GM23338 (cell line): ENCODE measurements at regions not wholly inside any gene's neighbourhood (a gene's known extent, or its start where the extent isn't known, plus 50 kb on each side); places are given as distances from the start of the nearest gene placed in this dataset.
"Not testable (repeated sequence)": the region's sequence is repeated elsewhere in the genome, so short reads cannot be mapped to it uniquely, and the experiment has no call there.

ENCODE experiments used
- CREB1 ChIP-seq: fragments of 250-450 bp; sonication (Bioruptor Pico); IDR thresholded peaks from 2 replicates; pipeline ENCODE4 v1.5.0; 2020; ENCODE audit warnings: low read depth, mild to moderate bottlenecking, moderate library complexity
- CTCF ChIP-seq, 2 experiments: fragments of 200-600 bp in 1 of 2; sonication (generic) in 1 of 2; conservative IDR thresholded peaks; 2 replicates each; pipeline versions ENCODE4 v1.5.1 to v1.6.1; 2016 to 2017; ENCODE audit warnings: antibody characterized with exemption in 2 of 2, low read depth in 2 of 2, mild to moderate bottlenecking in 2 of 2, moderate library complexity in 1 of 2
- EZH2 ChIP-seq: fragments of 200-600 bp; sonication (generic); IDR thresholded peaks from one replicate; pipeline ENCODE4 v1.8.0; 2017; ENCODE audit warnings: antibody characterized with exemption, mild to moderate bottlenecking, low read depth; ENCODE audit not compliant: unreplicated experiment
- EZH2phosphoT487 ChIP-seq: fragments of 200-600 bp; sonication (generic); IDR thresholded peaks from one replicate; pipeline ENCODE4 v1.8.1; 2018; ENCODE audit warnings: antibody characterized with exemption; ENCODE audit not compliant: unreplicated experiment
- POLR2AphosphoS5 ChIP-seq: IDR thresholded peaks from 2 replicates; pipeline ENCODE4 v1.6.1; 2016; ENCODE audit warnings: antibody characterized with exemption, low read depth
- TF ChIP-seq, protein P1 (sequence below): IDR thresholded peaks from one replicate; pipeline ENCODE4 v1.6.1; 2018; ENCODE audit warnings: antibody characterized with exemption; ENCODE audit not compliant: unreplicated experiment

GRCh38 chr10:46845640-46846039 is 65.6 kb upstream of the PTPN20 start:
- not testable (repeated sequence) for TF ChIP-seq CTCF (conservative IDR thresholded peaks at IDR 0.05; ENCODE audit: low read depth in 2 of 2); EZH2phosphoT487; POLR2AphosphoS5; CREB1 (CRISPR knock-in tag); EZH2
- TF ChIP-seq, protein P1, sequence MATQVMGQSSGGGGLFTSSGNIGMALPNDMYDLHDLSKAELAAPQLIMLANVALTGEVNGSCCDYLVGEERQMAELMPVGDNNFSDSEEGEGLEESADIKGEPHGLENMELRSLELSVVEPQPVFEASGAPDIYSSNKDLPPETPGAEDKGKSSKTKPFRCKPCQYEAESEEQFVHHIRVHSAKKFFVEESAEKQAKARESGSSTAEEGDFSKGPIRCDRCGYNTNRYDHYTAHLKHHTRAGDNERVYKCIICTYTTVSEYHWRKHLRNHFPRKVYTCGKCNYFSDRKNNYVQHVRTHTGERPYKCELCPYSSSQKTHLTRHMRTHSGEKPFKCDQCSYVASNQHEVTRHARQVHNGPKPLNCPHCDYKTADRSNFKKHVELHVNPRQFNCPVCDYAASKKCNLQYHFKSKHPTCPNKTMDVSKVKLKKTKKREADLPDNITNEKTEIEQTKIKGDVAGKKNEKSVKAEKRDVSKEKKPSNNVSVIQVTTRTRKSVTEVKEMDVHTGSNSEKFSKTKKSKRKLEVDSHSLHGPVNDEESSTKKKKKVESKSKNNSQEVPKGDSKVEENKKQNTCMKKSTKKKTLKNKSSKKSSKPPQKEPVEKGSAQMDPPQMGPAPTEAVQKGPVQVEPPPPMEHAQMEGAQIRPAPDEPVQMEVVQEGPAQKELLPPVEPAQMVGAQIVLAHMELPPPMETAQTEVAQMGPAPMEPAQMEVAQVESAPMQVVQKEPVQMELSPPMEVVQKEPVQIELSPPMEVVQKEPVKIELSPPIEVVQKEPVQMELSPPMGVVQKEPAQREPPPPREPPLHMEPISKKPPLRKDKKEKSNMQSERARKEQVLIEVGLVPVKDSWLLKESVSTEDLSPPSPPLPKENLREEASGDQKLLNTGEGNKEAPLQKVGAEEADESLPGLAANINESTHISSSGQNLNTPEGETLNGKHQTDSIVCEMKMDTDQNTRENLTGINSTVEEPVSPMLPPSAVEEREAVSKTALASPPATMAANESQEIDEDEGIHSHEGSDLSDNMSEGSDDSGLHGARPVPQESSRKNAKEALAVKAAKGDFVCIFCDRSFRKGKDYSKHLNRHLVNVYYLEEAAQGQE, result not testable (repeated sequence)
